ENCODE measurements at regions not wholly inside any gene's neighbourhood (a gene's known extent, or its start where the extent isn't known, plus 50 kb on each side); places are given as distances from the start of the nearest gene placed in this dataset.

GRCh38 chr5:147180751-147181150 is 54.1 kb upstream of the STK32A start:
- TF ChIP-seq FOXP2 (optimal IDR thresholded peaks at IDR 0.05; ENCODE audit: borderline replicate concordance, extremely low read depth, extremely low read length, insufficient read depth) (no peak), TAF1 (IDR thresholded peaks at IDR 0.05; ENCODE audit: borderline replicate concordance, insufficient read depth, low read length) (no peak), SIN3A (IDR thresholded peaks at IDR 0.05; ENCODE audit: borderline replicate concordance, insufficient read depth, low read length) (no peak), POLR2AphosphoS5 (IDR thresholded peaks at IDR 0.05; ENCODE audit: low read depth, low read length) (no peak)
- TF ChIP-seq, protein P1, sequence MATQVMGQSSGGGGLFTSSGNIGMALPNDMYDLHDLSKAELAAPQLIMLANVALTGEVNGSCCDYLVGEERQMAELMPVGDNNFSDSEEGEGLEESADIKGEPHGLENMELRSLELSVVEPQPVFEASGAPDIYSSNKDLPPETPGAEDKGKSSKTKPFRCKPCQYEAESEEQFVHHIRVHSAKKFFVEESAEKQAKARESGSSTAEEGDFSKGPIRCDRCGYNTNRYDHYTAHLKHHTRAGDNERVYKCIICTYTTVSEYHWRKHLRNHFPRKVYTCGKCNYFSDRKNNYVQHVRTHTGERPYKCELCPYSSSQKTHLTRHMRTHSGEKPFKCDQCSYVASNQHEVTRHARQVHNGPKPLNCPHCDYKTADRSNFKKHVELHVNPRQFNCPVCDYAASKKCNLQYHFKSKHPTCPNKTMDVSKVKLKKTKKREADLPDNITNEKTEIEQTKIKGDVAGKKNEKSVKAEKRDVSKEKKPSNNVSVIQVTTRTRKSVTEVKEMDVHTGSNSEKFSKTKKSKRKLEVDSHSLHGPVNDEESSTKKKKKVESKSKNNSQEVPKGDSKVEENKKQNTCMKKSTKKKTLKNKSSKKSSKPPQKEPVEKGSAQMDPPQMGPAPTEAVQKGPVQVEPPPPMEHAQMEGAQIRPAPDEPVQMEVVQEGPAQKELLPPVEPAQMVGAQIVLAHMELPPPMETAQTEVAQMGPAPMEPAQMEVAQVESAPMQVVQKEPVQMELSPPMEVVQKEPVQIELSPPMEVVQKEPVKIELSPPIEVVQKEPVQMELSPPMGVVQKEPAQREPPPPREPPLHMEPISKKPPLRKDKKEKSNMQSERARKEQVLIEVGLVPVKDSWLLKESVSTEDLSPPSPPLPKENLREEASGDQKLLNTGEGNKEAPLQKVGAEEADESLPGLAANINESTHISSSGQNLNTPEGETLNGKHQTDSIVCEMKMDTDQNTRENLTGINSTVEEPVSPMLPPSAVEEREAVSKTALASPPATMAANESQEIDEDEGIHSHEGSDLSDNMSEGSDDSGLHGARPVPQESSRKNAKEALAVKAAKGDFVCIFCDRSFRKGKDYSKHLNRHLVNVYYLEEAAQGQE (IDR thresholded peaks at IDR 0.05; ENCODE audit: insufficient read depth in 1 of 2, low read depth in 2 of 2, low read length in 2 of 2): no peak

All from PFSK-1 (cell line).